T-cell (primary cell): ENCODE measurements at regions not wholly inside any gene's neighbourhood (a gene's known extent, or its start where the extent isn't known, plus 50 kb on each side); places are given as distances from the start of the nearest gene placed in this dataset.
A peak's percentile ranks its signal among the peaks of the same experiment; 100 is the strongest.

Experiments
- ATAC-seq, 4 experiments: fragments of 200-7000 bp in 3 of 4; fragments of 150-1000 bp in 1 of 4; cut with Tn5 transposase; replicated peaks in 1 of 4; 1 replicate in 3 of 4; 2 replicates in 1 of 4; pipeline ENCODE4 v1.10.0; 2021; ENCODE audit warnings: moderate library complexity in 3 of 4, mild to moderate bottlenecking in 2 of 4, moderate number of reproducible peaks in 1 of 4
- CTCF ChIA-PET, 2 donors: fragments of 300-600 bp; sonication (Branson Sonifier 250); formaldehyde crosslinking; loops; one replicate each; lab custom pipeline; 2022; ENCODE audit warnings: antibody characterized with exemption in 2 of 2; lab: Charles Lee
- POLR2A ChIA-PET, 2 donors: fragments of 300-600 bp; sonication (Branson Sonifier 250); formaldehyde crosslinking; loops; one replicate each; lab custom pipeline; 2022; ENCODE audit warnings: antibody characterized with exemption in 2 of 2; lab: Charles Lee
- DNase-seq, 35 experiments: peaks; one replicate each; pipeline versions ENCODE4 v3.0.0 to v3.0.0-alpha.2; 2013 to 2023
- H3K27ac ChIP-seq: one replicate; pipeline ENCODE4 v1.5.1; 2013; ENCODE audit warnings: low read length
- H3K27me3 ChIP-seq, 2 experiments: replicated peaks in 1 of 2; 1 replicate in 1 of 2; 2 replicates in 1 of 2; pipeline versions ENCODE4 v1.6.1 to v1.7.0; 2013; ENCODE audit warnings: low read length in 1 of 2, mixed read lengths in 1 of 2; ENCODE audit not compliant: control insufficient read depth in 2 of 2, insufficient read depth in 2 of 2; ENCODE audit errors: extremely low read depth in 1 of 2
- H3K36me3 ChIP-seq, 2 donors: 1 replicate in 1 of 2; 2 replicates in 1 of 2; pipeline versions ENCODE4 v1.6.1 to v1.7.0; 2013; ENCODE audit warnings: low read length in 1 of 2; ENCODE audit not compliant: control insufficient read depth in 2 of 2, insufficient read depth in 1 of 2; ENCODE audit errors: extremely low read depth in 1 of 2
- H3K4me1 ChIP-seq, 2 experiments: 1 replicate in 1 of 2; 2 replicates in 1 of 2; pipeline versions ENCODE4 v1.6.1 to v1.7.0; 2013; ENCODE audit warnings: low read length in 2 of 2, mixed read lengths in 1 of 2; ENCODE audit not compliant: insufficient read depth in 2 of 2, control insufficient read depth in 1 of 2; ENCODE audit errors: extremely low read depth in 1 of 2
- H3K4me3 ChIP-seq, 2 donors: 1 replicate in 1 of 2; 2 replicates in 1 of 2; pipeline versions ENCODE4 v1.5.1 to v1.7.0; 2013; ENCODE audit warnings: mild to moderate bottlenecking in 2 of 2, low read length in 1 of 2, moderate library complexity in 1 of 2; ENCODE audit not compliant: control insufficient read depth in 1 of 2; ENCODE audit errors: extremely low read depth in 1 of 2
- H3K9me3 ChIP-seq: 2 replicates; pipeline ENCODE4 v1.7.0; 2013
- H3K27ac Mint-ChIP-seq, 2 donors: one replicate each; pipeline ENCODE4 v1.8.0; 2020 to 2021; ENCODE audit warnings: mild to moderate bottlenecking in 2 of 2, mixed read lengths in 2 of 2
- H3K27me3 Mint-ChIP-seq, 2 donors: one replicate each; pipeline ENCODE4 v1.8.0; 2021 to 2022; ENCODE audit warnings: mixed read lengths in 2 of 2
- H3K36me3 Mint-ChIP-seq: one replicate; pipeline ENCODE4 v1.8.0; 2021; ENCODE audit warnings: mixed read lengths
- H3K4me1 Mint-ChIP-seq, 3 donors: one replicate each; pipeline ENCODE4 v1.8.0; 2020 to 2022; ENCODE audit warnings: mixed read lengths in 3 of 3, mild to moderate bottlenecking in 1 of 3
- H3K4me3 Mint-ChIP-seq, 3 donors: one replicate each; pipeline ENCODE4 v1.8.0; 2020 to 2022; ENCODE audit warnings: mild to moderate bottlenecking in 3 of 3, mixed read lengths in 3 of 3, moderate library complexity in 3 of 3
- H3K9me3 Mint-ChIP-seq, 3 donors: one replicate each; pipeline ENCODE4 v1.8.0; 2020 to 2022; ENCODE audit warnings: mixed read lengths in 3 of 3
- WGBS: methylation state at CpG from one replicate; pipeline ENCODE4 v1.1.5; 2013; ENCODE audit warnings: missing lambda C conversion rate; ENCODE audit not compliant: insufficient coverage; 5-methylcytosine and 5-hydroxymethylcytosine counted together

GRCh38 chr3:64399205-64399800 lies 174.0 kb upstream of the PRICKLE2 start:
- no peaks in the 10 kb centered on the region for H3K4me1 ChIP-seq
- no peaks in the 10 kb centered on the region for H3K4me1 Mint-ChIP-seq
- no peaks in the 10 kb centered on the region for H3K36me3 Mint-ChIP-seq
- H3K9me3 Mint-ChIP-seq, result no peaks in the 10 kb centered on the region
- no peaks in the 10 kb centered on the region for H3K9me3 ChIP-seq
- no peak overlapping the region for H3K27ac Mint-ChIP-seq
- ChIA-PET POLR2A (no interaction called here), CTCF (no interaction called here)
- no peak for ATAC-seq
- no peaks in the 10 kb centered on the region for H3K36me3 ChIP-seq
- no peak overlapping the region for H3K4me3 Mint-ChIP-seq
- H3K27me3 ChIP-seq, result no peaks in the 10 kb centered on the region
- DNase-seq, result peak in 1 of 35 experiments; percentile 21
- no peaks in the 10 kb centered on the region for H3K27me3 Mint-ChIP-seq
- H3K27ac ChIP-seq, result no peak overlapping the region
- H3K4me3 ChIP-seq, result no peak overlapping the region

DNA sequence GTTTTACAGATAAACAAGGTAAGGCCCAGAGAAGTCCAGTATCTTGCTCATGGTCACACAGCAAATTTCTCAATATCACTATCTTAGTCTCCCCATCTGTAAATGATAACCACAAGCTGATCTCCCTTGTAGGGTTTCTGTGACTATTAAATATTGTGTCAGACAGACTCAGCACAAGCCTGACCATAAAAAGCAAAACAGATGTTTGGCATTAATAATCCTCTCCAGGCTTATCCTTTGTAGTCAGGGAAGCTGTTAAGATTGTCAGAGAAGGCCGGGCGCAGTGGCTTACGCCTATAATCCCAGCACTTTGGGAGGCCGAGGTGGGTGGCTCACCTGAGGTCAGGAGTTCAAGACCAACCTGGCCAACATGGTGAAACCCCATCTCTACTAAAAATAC lies 173.2 kb upstream of the PRICKLE2 start:
- Histone ChIP-seq H3K27ac (no peak overlapping the region), H3K4me3 (no peak overlapping the region), H3K36me3 (no peaks in the 10 kb centered on the region), H3K4me1 (no peaks in the 10 kb centered on the region), H3K27me3 (no peaks in the 10 kb centered on the region), H3K9me3 (no peaks in the 10 kb centered on the region)
- ChIA-PET CTCF (interaction anchor here in 1 of 2 donors (0.7 to 0.9 kb wide), 3 partner anchors 64 to 97 kb away, joined by 3 to 4 read pairs (median 3); no protein-coding TSS in a partner anchor), POLR2A (no interaction called here)
- Mint-ChIP-seq H3K27me3 (no peaks in the 10 kb centered on the region), H3K27ac (no peak overlapping the region), H3K36me3 (no peaks in the 10 kb centered on the region), H3K9me3 (no peaks in the 10 kb centered on the region), H3K4me3 (no peak overlapping the region), H3K4me1 (no peaks in the 10 kb centered on the region)
- ATAC-seq (no peak), DNase-seq (no peak)
- WGBS, result no CpG with 5 or more reads among the region's 4 CpGs

DNA sequence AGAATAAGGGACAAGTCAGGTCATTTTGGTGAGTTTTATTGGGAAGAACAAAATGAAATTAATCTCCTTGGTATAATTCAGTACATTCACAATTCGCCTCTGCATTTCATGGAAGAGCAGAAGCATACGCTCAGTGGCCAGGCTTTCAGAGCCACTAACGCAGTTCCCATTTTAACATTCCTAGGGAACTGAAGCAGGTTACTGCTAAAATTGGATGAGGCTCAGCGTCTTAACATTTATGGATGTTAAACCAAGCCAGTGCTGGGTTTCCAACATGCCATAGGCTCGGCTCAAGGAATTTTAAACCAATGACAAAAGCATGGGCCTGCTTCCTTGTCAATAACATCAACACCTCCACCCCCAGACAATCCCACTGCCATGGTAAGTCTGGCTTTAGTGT lies 172.7 kb upstream of the PRICKLE2 start:
- no peak overlapping the region for H3K27ac Mint-ChIP-seq
- H3K4me3 ChIP-seq, result no peak overlapping the region
- H3K36me3 ChIP-seq, result no peaks in the 10 kb centered on the region
- no peaks in the 10 kb centered on the region for H3K4me1 Mint-ChIP-seq
- H3K27me3 ChIP-seq, result no peaks in the 10 kb centered on the region
- H3K27ac ChIP-seq, result no peak overlapping the region
- ChIA-PET POLR2A (no interaction called here), CTCF (interaction anchor here in 1 of 2 donors (0.9 kb wide), 1 partner anchor 73 kb away, joined by 3 read pairs; no protein-coding TSS in a partner anchor)
- no peaks in the 10 kb centered on the region for H3K9me3 ChIP-seq
- 81% methylated on average over 4 of the region's 5 CpGs for WGBS
- ATAC-seq (no peak), DNase-seq (no peak)
- no peak overlapping the region for H3K4me3 Mint-ChIP-seq
- H3K27me3 Mint-ChIP-seq, result no peaks in the 10 kb centered on the region
- no peaks in the 10 kb centered on the region for H3K4me1 ChIP-seq
- no peaks in the 10 kb centered on the region for H3K9me3 Mint-ChIP-seq
- H3K36me3 Mint-ChIP-seq, result no peaks in the 10 kb centered on the region

DNA sequence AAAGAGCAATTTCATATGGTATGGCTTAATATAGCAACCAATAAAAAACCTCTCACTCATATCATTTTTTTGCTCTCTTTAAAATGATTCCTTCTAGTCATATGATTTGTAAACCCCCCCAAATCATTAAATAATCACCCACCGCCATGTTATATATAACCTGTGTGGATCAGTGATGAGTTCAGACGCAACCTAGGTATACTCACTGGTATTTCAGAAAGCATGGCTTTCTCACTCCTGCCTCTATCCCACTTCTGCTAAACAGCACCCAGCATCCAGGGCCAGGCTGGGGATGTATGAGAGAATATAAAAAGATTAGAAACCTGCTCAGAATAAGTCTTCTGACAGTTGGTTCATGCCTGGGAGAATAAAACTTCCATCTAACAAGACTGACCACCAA lies 172.3 kb upstream of the PRICKLE2 start:
- no CpG with 5 or more reads among the region's 2 CpGs for WGBS
- DNase-seq, result no peak
- H3K9me3 ChIP-seq, result no peaks in the 10 kb centered on the region
- Mint-ChIP-seq H3K27ac (no peak overlapping the region), H3K27me3 (no peaks in the 10 kb centered on the region), H3K4me1 (no peaks in the 10 kb centered on the region), H3K36me3 (no peaks in the 10 kb centered on the region), H3K4me3 (no peak overlapping the region), H3K9me3 (no peaks in the 10 kb centered on the region)
- H3K27ac ChIP-seq, result no peak overlapping the region
- H3K4me3 ChIP-seq, result no peak overlapping the region
- no peak for ATAC-seq
- CTCF ChIA-PET, result interaction anchor here in 1 of 2 donors (0.9 kb wide), 1 partner anchor 72 kb away, joined by 3 read pairs; no protein-coding TSS in a partner anchor
- POLR2A ChIA-PET, result no interaction called here
- H3K4me1 ChIP-seq, result no peaks in the 10 kb centered on the region
- no peaks in the 10 kb centered on the region for H3K36me3 ChIP-seq
- H3K27me3 ChIP-seq, result no peaks in the 10 kb centered on the region

GRCh38 chr3:64395490-64395889 lies 170.2 kb upstream of the PRICKLE2 start:
- no peaks in the 10 kb centered on the region for H3K4me1 ChIP-seq
- H3K9me3 Mint-ChIP-seq, result no peaks in the 10 kb centered on the region
- H3K27me3 Mint-ChIP-seq, result no peaks in the 10 kb centered on the region
- no peak overlapping the region for H3K27ac ChIP-seq
- no peak overlapping the region for H3K4me3 ChIP-seq
- no peaks in the 10 kb centered on the region for H3K9me3 ChIP-seq
- ATAC-seq, result no peak
- no peak overlapping the region for H3K4me3 Mint-ChIP-seq
- no peak for DNase-seq
- CTCF ChIA-PET, result no interaction called here
- no peaks in the 10 kb centered on the region for H3K36me3 ChIP-seq
- POLR2A ChIA-PET, result no interaction called here
- no peaks in the 10 kb centered on the region for H3K4me1 Mint-ChIP-seq
- WGBS, result 92% methylated on average over 2 of the region's 2 CpGs
- H3K27ac Mint-ChIP-seq, result no peak overlapping the region
- H3K27me3 ChIP-seq, result no peaks in the 10 kb centered on the region
- no peaks in the 10 kb centered on the region for H3K36me3 Mint-ChIP-seq

- ATAC-seq, result no peak
- no peaks in the 10 kb centered on the region for H3K27me3 ChIP-seq
- Mint-ChIP-seq H3K36me3 (no peaks in the 10 kb centered on the region), H3K27ac (no peak overlapping the region), H3K27me3 (peaks cover 0 to 3% of the 10 kb centered on the region in 2 donors), H3K4me1 (no peaks in the 10 kb centered on the region), H3K9me3 (no peaks in the 10 kb centered on the region), H3K4me3 (no peak overlapping the region)
- ChIA-PET POLR2A (no interaction called here), CTCF (no interaction called here)
- H3K9me3 ChIP-seq, result no peaks in the 10 kb centered on the region
- no peak overlapping the region for H3K4me3 ChIP-seq
- no peaks in the 10 kb centered on the region for H3K36me3 ChIP-seq
- no peak overlapping the region for H3K27ac ChIP-seq
- WGBS, result 58% methylated on average over 2 of the region's 5 CpGs
- DNase-seq, result no peak
- no peaks in the 10 kb centered on the region for H3K4me1 ChIP-seq
These were observed 167.9 kb upstream of the PRICKLE2 start for GRCh38 chr3:64393193-64393592.

DNA sequence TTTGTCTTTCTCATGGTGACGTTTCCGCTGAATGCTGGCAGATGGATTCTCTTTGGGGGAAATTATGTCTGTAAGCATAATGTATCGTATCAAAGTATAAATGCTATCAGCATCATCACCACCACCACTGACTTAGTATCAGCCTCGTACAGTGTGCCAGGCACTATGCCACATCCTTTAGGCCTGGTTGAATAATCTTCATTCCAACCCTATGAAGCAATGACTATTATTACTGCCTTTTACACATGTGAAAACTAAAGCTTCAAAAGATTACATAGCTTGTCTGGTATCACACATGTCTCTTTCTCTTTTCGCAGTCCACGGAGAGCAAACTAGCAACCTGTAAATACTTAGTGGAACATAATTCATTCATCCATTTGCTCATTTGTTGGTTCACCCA lies 166.7 kb upstream of the PRICKLE2 start:
- Mint-ChIP-seq H3K4me3 (no peak overlapping the region), H3K4me1 (no peaks in the 10 kb centered on the region), H3K27ac (no peak overlapping the region), H3K36me3 (no peaks in the 10 kb centered on the region), H3K27me3 (peaks cover 2 to 3% of the 10 kb centered on the region in 2 donors), H3K9me3 (peaks cover 0 to 4% (median 0%) of the 10 kb centered on the region in 3 donors)
- H3K4me3 ChIP-seq, result no peak overlapping the region
- H3K9me3 ChIP-seq, result no peaks in the 10 kb centered on the region
- H3K27ac ChIP-seq, result no peak overlapping the region
- ChIA-PET CTCF (no interaction called here), POLR2A (no interaction called here)
- no peak for ATAC-seq
- H3K4me1 ChIP-seq, result no peaks in the 10 kb centered on the region
- DNase-seq, result no peak
- H3K36me3 ChIP-seq, result no peaks in the 10 kb centered on the region
- 100% methylated on average over 1 of the region's 6 CpGs for WGBS
- no peaks in the 10 kb centered on the region for H3K27me3 ChIP-seq
